Uterus (tissue), 2 donors: ENCODE measurements at regions not wholly inside any gene's neighbourhood (a gene's known extent, or its start where the extent isn't known, plus 50 kb on each side); places are given as distances from the start of the nearest gene placed in this dataset.

Experiments
- POLR2A ChIP-seq, 2 donors: fragments of 450-650 bp; IDR thresholded peaks; one replicate each; pipeline ENCODE4 v1.6.1; 2016; ENCODE audit warnings: antibody characterized with exemption in 2 of 2, mild to moderate bottlenecking in 1 of 2, moderate library complexity in 1 of 2
- TF ChIP-seq, protein P1 (sequence below), 4 experiments: fragments of 200-600 bp in 2 of 4; fragments of 450-650 bp in 2 of 4; sonication (generic) in 2 of 4; IDR thresholded peaks; one replicate each; pipeline ENCODE4 v1.5.1; 2016 to 2019; ENCODE audit warnings: antibody characterized with exemption in 4 of 4, mild to moderate bottlenecking in 2 of 4, moderate library complexity in 1 of 4

DNA sequence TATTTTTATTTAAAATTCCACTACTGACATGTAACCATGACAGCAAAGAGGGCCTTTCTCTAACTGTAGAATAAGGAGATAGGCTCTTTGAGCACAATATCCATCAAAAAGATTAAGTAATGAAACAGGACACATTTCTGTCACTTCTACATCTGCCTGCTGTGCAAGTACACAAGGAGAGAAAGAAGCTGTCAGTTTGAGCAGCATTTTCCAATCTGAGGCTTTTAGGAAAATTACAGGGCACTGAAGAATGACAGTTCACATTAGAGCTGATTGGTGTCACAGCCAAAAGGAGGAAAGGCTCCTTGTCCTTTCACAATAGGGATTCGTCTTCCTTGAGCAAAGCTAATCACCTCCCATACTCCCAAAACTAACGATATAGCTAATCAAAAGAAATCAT, 158.8 kb upstream of the TAC1 start:
- TF ChIP-seq, protein P1, sequence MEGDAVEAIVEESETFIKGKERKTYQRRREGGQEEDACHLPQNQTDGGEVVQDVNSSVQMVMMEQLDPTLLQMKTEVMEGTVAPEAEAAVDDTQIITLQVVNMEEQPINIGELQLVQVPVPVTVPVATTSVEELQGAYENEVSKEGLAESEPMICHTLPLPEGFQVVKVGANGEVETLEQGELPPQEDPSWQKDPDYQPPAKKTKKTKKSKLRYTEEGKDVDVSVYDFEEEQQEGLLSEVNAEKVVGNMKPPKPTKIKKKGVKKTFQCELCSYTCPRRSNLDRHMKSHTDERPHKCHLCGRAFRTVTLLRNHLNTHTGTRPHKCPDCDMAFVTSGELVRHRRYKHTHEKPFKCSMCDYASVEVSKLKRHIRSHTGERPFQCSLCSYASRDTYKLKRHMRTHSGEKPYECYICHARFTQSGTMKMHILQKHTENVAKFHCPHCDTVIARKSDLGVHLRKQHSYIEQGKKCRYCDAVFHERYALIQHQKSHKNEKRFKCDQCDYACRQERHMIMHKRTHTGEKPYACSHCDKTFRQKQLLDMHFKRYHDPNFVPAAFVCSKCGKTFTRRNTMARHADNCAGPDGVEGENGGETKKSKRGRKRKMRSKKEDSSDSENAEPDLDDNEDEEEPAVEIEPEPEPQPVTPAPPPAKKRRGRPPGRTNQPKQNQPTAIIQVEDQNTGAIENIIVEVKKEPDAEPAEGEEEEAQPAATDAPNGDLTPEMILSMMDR (IDR thresholded peaks at IDR 0.05): no peak
- no peak for TF ChIP-seq POLR2A (IDR thresholded peaks at IDR 0.05)
